CD4-positive, alpha-beta T cell (primary cell): ENCODE measurements at regions not wholly inside any gene's neighbourhood (a gene's known extent, or its start where the extent isn't known, plus 50 kb on each side); places are given as distances from the start of the nearest gene placed in this dataset.

Experiments used
- ATAC-seq: fragments of 200-7000 bp; cut with Tn5 transposase; one replicate; pipeline ENCODE4 v1.10.0; 2022; ENCODE audit warnings: mild to moderate bottlenecking; ENCODE audit not compliant: poor library complexity
- CTCF ChIA-PET: fragments of 350-600 bp; sonication (Branson Sonifier 250); formaldehyde crosslinking; loops from one replicate; lab custom pipeline; 2021; ENCODE audit warnings: antibody characterized with exemption, inconsistent platforms; lab: Charles Lee
- POLR2A ChIA-PET: fragments of 350-600 bp; sonication (Branson Sonifier 250); formaldehyde crosslinking; loops from one replicate; lab custom pipeline; 2021; ENCODE audit warnings: antibody characterized with exemption, inconsistent platforms; lab: Charles Lee
- DNase-seq, 14 experiments: peaks; one replicate each; pipeline ENCODE4 v3.0.0-alpha.2; 2013 to 2020; ENCODE audit warnings: mixed read lengths in 2 of 14
- H3K27ac ChIP-seq, 2 donors: one replicate each; pipeline versions ENCODE4 v1.5.1 to v1.7.0; 2013; ENCODE audit warnings: low read length in 2 of 2, low read depth in 1 of 2, mild to moderate bottlenecking in 1 of 2
- H3K27me3 ChIP-seq, 2 experiments: 1 replicate in 1 of 2; 2 replicates in 1 of 2; pipeline versions ENCODE4 v1.6.1 to v1.7.0; 2013; ENCODE audit warnings: low read length in 2 of 2, control low read depth in 1 of 2, mild to moderate bottlenecking in 1 of 2, moderate library complexity in 1 of 2; ENCODE audit not compliant: insufficient read depth in 2 of 2, control insufficient read depth in 1 of 2
- H3K36me3 ChIP-seq: one replicate; pipeline ENCODE4 v1.6.1; 2013; ENCODE audit warnings: low read length, control low read depth; ENCODE audit not compliant: insufficient read depth
- H3K4me1 ChIP-seq: one replicate; pipeline ENCODE4 v1.6.1; 2013; ENCODE audit warnings: low read length, control low read depth; ENCODE audit not compliant: insufficient read depth
- H3K4me3 ChIP-seq: one replicate; pipeline ENCODE4 v1.5.1; 2013; ENCODE audit warnings: mild to moderate bottlenecking, low read length, moderate library complexity
- H3K9me3 ChIP-seq, 2 experiments: 1 replicate in 1 of 2; 2 replicates in 1 of 2; pipeline versions ENCODE4 v1.6.1 to v1.7.0; 2013; ENCODE audit warnings: low read length in 2 of 2, mild to moderate bottlenecking in 2 of 2, control low read depth in 1 of 2, moderate library complexity in 1 of 2; ENCODE audit not compliant: control insufficient read depth in 1 of 2, insufficient read depth in 1 of 2
- H3K27ac Mint-ChIP-seq: one replicate; pipeline ENCODE4 v1.8.0; 2020; ENCODE audit warnings: mixed read lengths
- H3K27me3 Mint-ChIP-seq: one replicate; pipeline ENCODE4 v1.8.0; 2021; ENCODE audit warnings: mixed read lengths
- H3K36me3 Mint-ChIP-seq: one replicate; pipeline ENCODE4 v1.8.0; 2021; ENCODE audit warnings: low read depth, mixed read lengths
- H3K4me1 Mint-ChIP-seq: one replicate; pipeline ENCODE4 v1.8.0; 2021; ENCODE audit warnings: low read depth, mixed read lengths
- H3K4me3 Mint-ChIP-seq: one replicate; pipeline ENCODE4 v1.8.0; 2020; ENCODE audit warnings: mild to moderate bottlenecking, mixed read lengths
- H3K9me3 Mint-ChIP-seq: one replicate; pipeline ENCODE4 v1.8.0; 2020; ENCODE audit warnings: mixed read lengths
- CTCF ChIP-seq: fragments of 200-600 bp; IDR thresholded peaks from one replicate; pipeline ENCODE4 v1.8.0; 2022; ENCODE audit warnings: antibody characterized with exemption, mild to moderate bottlenecking
- intact Hi-C, 2 experiments: fragments of 100-400 bp; cut with DNase I in 1 of 2; cut with micrococcal nuclease in 1 of 2; formaldehyde crosslinking; loops; one replicate each; pipeline versions ENCODE4 v1.15.1 to v1.9.0; 2023 to 2025; cut with DNase I, micrococcal nuclease

- intact Hi-C loops: no loop called here
- no peak overlapping the region for H3K27ac Mint-ChIP-seq
- no peak for TF ChIP-seq CTCF
- H3K4me3 Mint-ChIP-seq: no peak overlapping the region
- H3K4me3 ChIP-seq: no peak overlapping the region
- peaks cover 10% of the 10 kb centered on the region for H3K27me3 Mint-ChIP-seq
- H3K4me1 Mint-ChIP-seq: no peaks in the 10 kb centered on the region
- peaks cover 2% of the 10 kb centered on the region for H3K9me3 Mint-ChIP-seq
- H3K4me1 ChIP-seq: no peaks in the 10 kb centered on the region
- no peaks in the 10 kb centered on the region for H3K9me3 ChIP-seq
- no peak for ATAC-seq
- no peaks in the 10 kb centered on the region for H3K36me3 ChIP-seq
- peaks cover 0 to 6% of the 10 kb centered on the region in 2 experiments for H3K27me3 ChIP-seq
- DNase-seq: no peak
- no peaks in the 10 kb centered on the region for H3K36me3 Mint-ChIP-seq
- H3K27ac ChIP-seq: no peak overlapping the region
- POLR2A ChIA-PET: no interaction called here
- CTCF ChIA-PET: no interaction called here
Measured at GRCh38 chr3:66162766-66163165, 58.0 kb upstream of the SLC25A26 start.

- Mint-ChIP-seq H3K9me3 (no peaks in the 10 kb centered on the region), H3K4me3 (no peak overlapping the region), H3K4me1 (no peaks in the 10 kb centered on the region), H3K27me3 (peaks cover 18% of the 10 kb centered on the region), H3K36me3 (no peaks in the 10 kb centered on the region), H3K27ac (no peak overlapping the region)
- DNase-seq (no peak), ATAC-seq (no peak)
- intact Hi-C loops: no loop called here
- H3K9me3 ChIP-seq: no peaks in the 10 kb centered on the region
- POLR2A ChIA-PET: no interaction called here
- no peak overlapping the region for H3K4me3 ChIP-seq
- H3K36me3 ChIP-seq: no peaks in the 10 kb centered on the region
- CTCF ChIA-PET: no interaction called here
- H3K4me1 ChIP-seq: no peaks in the 10 kb centered on the region
- no peak for TF ChIP-seq CTCF
- no peak overlapping the region for H3K27ac ChIP-seq
- peaks cover 3 to 6% of the 10 kb centered on the region in 2 experiments for H3K27me3 ChIP-seq
Measured at GRCh38 chr3:66158933-66159683, 61.7 kb upstream of the SLC25A26 start.

- H3K27ac ChIP-seq: no peak overlapping the region
- Mint-ChIP-seq H3K4me3 (no peak overlapping the region), H3K4me1 (no peaks in the 10 kb centered on the region), H3K27me3 (peaks cover 37% of the 10 kb centered on the region), H3K36me3 (no peaks in the 10 kb centered on the region), H3K9me3 (no peaks in the 10 kb centered on the region), H3K27ac (no peak overlapping the region)
- H3K9me3 ChIP-seq: no peaks in the 10 kb centered on the region
- ChIA-PET CTCF (interaction anchor here (0.9 kb wide), 1 partner anchor 16 kb away, joined by 3 read pairs; no protein-coding TSS in a partner anchor), POLR2A (no interaction called here)
- no peaks in the 10 kb centered on the region for H3K4me1 ChIP-seq
- intact Hi-C loops: no loop called here
- peaks cover 3 to 10% of the 10 kb centered on the region in 2 experiments for H3K27me3 ChIP-seq
- no peaks in the 10 kb centered on the region for H3K36me3 ChIP-seq
- no peak for DNase-seq
- H3K4me3 ChIP-seq: no peak overlapping the region
- TF ChIP-seq CTCF: no peak
- ATAC-seq: no peak
Measured at GRCh38 chr3:66154444-66154861, 66.3 kb upstream of the SLC25A26 start.
